ENCODE measurements at regions not wholly inside any gene's neighbourhood (a gene's known extent, or its start where the extent isn't known, plus 50 kb on each side); places are given as distances from the start of the nearest gene placed in this dataset.

DNA sequence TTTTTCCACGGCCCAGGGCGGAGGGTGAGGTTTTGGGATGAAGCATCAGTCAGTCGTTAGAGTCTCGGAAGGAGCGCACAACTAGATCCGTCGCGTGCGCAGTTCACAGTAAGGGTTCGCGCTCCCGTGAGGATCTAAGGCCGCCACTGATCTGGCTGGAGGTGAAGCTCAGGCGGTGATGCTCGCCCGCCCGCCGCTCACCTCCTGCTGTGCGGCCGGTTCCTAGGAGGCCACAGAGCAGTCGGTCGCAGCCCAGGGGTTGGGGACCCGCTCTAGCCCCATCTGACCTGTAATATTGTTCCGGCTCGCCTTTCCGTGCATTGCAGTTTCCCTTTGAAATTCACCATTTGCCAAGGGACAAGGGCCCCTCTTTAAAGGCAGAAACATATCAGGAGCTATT is 244.7 kb downstream of the TFAP2C start:
- Histone ChIP-seq H3K4me1 (no peaks in the 10 kb centered on the region), H3K27ac (no peak overlapping the region), H3K36me3 (no peaks in the 10 kb centered on the region), H3K9me3 (no peaks in the 10 kb centered on the region), H3K27me3 (peaks cover 0 to 6% of the 10 kb centered on the region in 2 donors), H3K4me3 (no peak overlapping the region)
- intact Hi-C loops (cut with DNase I; ENCODE audit: low total_unique reads) = no loop called here
- no peak for DNase-seq (ENCODE audit: low spot score in 2 of 2)
- TF ChIP-seq POLR2A (IDR thresholded peaks at IDR 0.05) = no peak
- no peak for TF ChIP-seq POLR2AphosphoS5 (IDR thresholded peaks at IDR 0.05)
- TF ChIP-seq, protein P1, sequence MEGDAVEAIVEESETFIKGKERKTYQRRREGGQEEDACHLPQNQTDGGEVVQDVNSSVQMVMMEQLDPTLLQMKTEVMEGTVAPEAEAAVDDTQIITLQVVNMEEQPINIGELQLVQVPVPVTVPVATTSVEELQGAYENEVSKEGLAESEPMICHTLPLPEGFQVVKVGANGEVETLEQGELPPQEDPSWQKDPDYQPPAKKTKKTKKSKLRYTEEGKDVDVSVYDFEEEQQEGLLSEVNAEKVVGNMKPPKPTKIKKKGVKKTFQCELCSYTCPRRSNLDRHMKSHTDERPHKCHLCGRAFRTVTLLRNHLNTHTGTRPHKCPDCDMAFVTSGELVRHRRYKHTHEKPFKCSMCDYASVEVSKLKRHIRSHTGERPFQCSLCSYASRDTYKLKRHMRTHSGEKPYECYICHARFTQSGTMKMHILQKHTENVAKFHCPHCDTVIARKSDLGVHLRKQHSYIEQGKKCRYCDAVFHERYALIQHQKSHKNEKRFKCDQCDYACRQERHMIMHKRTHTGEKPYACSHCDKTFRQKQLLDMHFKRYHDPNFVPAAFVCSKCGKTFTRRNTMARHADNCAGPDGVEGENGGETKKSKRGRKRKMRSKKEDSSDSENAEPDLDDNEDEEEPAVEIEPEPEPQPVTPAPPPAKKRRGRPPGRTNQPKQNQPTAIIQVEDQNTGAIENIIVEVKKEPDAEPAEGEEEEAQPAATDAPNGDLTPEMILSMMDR (IDR thresholded peaks at IDR 0.05) = no peak

DNA sequence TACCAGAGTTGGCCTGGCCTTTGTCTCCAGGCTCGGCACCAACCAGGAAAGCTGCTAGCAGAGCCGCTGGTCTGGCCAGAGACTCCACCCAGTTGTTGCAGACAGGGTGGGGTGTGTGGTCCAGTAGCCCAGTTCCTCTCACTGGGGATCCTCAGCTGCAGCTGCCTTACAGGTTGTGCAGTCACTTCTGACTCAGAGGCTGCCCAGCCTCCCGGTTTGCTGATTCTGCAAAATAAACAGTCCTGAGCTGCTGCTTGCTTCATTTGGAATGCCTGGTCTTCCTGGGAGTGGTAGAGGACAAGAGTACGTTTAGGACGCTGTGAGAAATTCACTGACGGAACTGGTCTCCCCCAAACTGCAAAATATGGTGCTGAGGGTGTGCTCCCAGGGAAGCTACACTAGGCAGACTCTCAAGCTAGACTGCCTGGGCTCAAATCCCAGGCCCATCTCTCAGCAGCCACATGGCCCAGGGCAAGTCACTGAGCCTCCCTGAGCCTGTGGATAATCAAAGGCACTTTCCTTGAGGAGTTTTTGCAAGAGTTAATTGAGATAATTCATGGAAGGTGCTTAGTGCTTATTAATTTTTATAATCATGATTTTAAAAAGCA is 246.1 kb downstream of the TFAP2C start:
- Histone ChIP-seq H3K4me1 (no peaks in the 10 kb centered on the region), H3K27me3 (peaks cover 0 to 6% of the 10 kb centered on the region in 2 donors), H3K4me3 (no peak overlapping the region), H3K27ac (no peak overlapping the region), H3K36me3 (no peaks in the 10 kb centered on the region), H3K9me3 (no peaks in the 10 kb centered on the region)
- no peak for DNase-seq (ENCODE audit: low spot score in 2 of 2)
- TF ChIP-seq POLR2AphosphoS5 (IDR thresholded peaks at IDR 0.05) = no peak
- TF ChIP-seq, protein P1 (IDR thresholded peaks at IDR 0.05) = no peak
- no peak for TF ChIP-seq POLR2A (IDR thresholded peaks at IDR 0.05)
- intact Hi-C loops (cut with DNase I; ENCODE audit: low total_unique reads) = no loop called here

DNA sequence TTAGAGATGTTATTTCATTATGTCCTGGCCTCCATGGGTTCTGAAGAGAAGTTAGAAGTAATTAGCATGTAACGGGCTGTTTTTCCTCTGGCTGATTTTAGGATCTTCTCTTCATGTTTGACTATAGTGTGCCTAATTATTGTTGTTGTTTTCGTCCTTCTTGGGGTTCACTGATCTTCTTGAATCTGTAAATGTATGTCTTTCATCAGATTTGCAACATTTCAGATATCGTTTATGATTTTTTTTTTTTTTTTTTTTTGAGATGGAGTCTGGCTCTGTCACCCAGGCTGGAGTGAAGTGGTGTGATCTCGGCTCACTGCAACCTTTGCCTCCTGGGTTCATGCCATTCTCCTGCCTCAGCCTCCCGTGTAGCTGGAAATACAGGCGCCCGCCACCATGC is 246.7 kb downstream of the TFAP2C start:
- TF ChIP-seq POLR2A (IDR thresholded peaks at IDR 0.05) = no peak
- TF ChIP-seq, protein P1 (IDR thresholded peaks at IDR 0.05) = no peak
- TF ChIP-seq POLR2AphosphoS5 (IDR thresholded peaks at IDR 0.05) = no peak
- H3K4me1 ChIP-seq = no peaks in the 10 kb centered on the region

DNA sequence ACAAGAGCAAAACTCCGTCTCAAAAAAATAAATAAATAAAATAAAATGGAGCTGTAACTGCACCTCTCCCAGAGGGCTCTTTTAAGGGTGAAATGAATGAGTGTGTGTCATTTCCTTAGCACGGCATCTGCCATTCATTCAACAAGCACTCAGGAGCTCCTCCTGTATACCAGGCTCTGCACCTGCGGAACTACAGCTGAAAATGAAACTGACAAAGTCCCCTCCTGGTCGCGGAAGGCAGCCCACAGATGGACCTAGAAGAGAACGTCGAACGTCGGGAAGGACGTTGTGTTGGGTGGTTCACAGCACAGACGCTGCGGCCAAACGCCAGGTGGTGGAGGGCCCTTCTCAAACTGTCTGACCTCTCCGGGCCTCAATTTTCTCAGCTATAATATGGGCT is 256.4 kb downstream of the TFAP2C start:
- TF ChIP-seq POLR2AphosphoS5 (IDR thresholded peaks at IDR 0.05) (no peak), POLR2A (IDR thresholded peaks at IDR 0.05) (no peak)
- TF ChIP-seq, protein P1 (IDR thresholded peaks at IDR 0.05) = no peak
- no peak for DNase-seq (ENCODE audit: low spot score in 2 of 2)
- Histone ChIP-seq H3K27me3 (no peaks in the 10 kb centered on the region), H3K9me3 (no peaks in the 10 kb centered on the region), H3K36me3 (no peaks in the 10 kb centered on the region), H3K4me3 (no peak overlapping the region), H3K4me1 (no peaks in the 10 kb centered on the region), H3K27ac (no peak overlapping the region)
- intact Hi-C loops (cut with DNase I; ENCODE audit: low total_unique reads) = no loop called here

More for the DNA sequence above, 246.7 kb downstream of the TFAP2C start:
- intact Hi-C loops (cut with DNase I; ENCODE audit: low total_unique reads) = no loop called here
- H3K4me3 ChIP-seq = no peak overlapping the region
- no peaks in the 10 kb centered on the region for H3K9me3 ChIP-seq
- H3K36me3 ChIP-seq = no peaks in the 10 kb centered on the region
- H3K27ac ChIP-seq = no peak overlapping the region
- no peak for DNase-seq (ENCODE audit: low spot score in 2 of 2)
- peaks cover 0 to 6% of the 10 kb centered on the region in 2 donors for H3K27me3 ChIP-seq

DNA sequence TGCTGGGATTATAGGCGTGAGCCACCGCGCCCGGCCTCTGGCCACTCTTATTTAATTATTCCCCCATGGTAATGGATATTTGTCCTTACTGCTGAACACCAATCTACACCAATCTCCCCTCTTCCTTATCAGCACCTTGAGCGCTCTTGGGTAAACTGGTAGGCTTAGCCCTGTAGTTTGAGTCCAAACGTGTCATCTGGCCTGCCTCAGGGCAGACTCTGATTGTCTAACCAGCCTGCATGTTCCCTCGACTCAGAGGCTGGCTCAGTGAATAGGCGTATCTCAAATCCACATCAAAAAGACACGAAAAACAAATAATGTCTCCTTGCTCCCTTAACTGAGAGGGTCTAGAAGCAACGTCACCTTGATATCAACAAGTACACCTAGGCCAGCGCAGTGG is 260.9 kb downstream of the TFAP2C start:
- Histone ChIP-seq H3K4me3 (no peak overlapping the region), H3K36me3 (no peaks in the 10 kb centered on the region), H3K9me3 (no peaks in the 10 kb centered on the region), H3K27ac (no peak overlapping the region), H3K4me1 (no peaks in the 10 kb centered on the region), H3K27me3 (no peaks in the 10 kb centered on the region)
- intact Hi-C loops (cut with DNase I; ENCODE audit: low total_unique reads) = no loop called here
- no peak for DNase-seq (ENCODE audit: low spot score in 2 of 2)
- TF ChIP-seq, protein P1 (IDR thresholded peaks at IDR 0.05) = no peak
- TF ChIP-seq POLR2AphosphoS5 (IDR thresholded peaks at IDR 0.05) = no peak
- no peak for TF ChIP-seq POLR2A (IDR thresholded peaks at IDR 0.05)
